Neural cell (in vitro differentiated cells): ENCODE measurements at regions not wholly inside any gene's neighbourhood (a gene's known extent, or its start where the extent isn't known, plus 50 kb on each side); places are given as distances from the start of the nearest gene placed in this dataset.

Experiments used
- H2AFZ ChIP-seq: fragments of 200-600, 300-800 bp; sonication (generic), shearing (Covaris generic); 2 replicates; pipeline ENCODE4 v1.6.0; 2014; ENCODE audit warnings: low read depth, mild to moderate bottlenecking, antibody characterized with exemption, low read length, moderate library complexity
- H3F3A ChIP-seq: fragments of 200-600 bp; shearing (Covaris generic); 2 replicates; pipeline ENCODE4 v1.6.1; 2016; ENCODE audit warnings: mild to moderate bottlenecking, moderate library complexity, mixed read lengths, antibody characterized with exemption, low read length; ENCODE audit not compliant: insufficient read depth, poor library complexity, severe bottlenecking
- H3K27ac ChIP-seq: fragments of 200-600, 300-800 bp; sonication (generic), shearing (Covaris generic); 2 replicates; pipeline ENCODE4 v1.5.1; 2014; ENCODE audit warnings: mild to moderate bottlenecking, low read length, moderate library complexity
- H3K27me3 ChIP-seq: fragments of 300-800, 200-600 bp; sonication (generic), shearing (Covaris generic); 2 replicates; pipeline ENCODE4 v1.6.0; 2014; ENCODE audit warnings: mild to moderate bottlenecking, low read depth, low read length, moderate library complexity; ENCODE audit not compliant: insufficient read depth
- H3K36me3 ChIP-seq: fragments of 300-800, 200-600 bp; sonication (generic), shearing (Covaris generic); 2 replicates; pipeline ENCODE4 v1.5.1; 2014; ENCODE audit warnings: mild to moderate bottlenecking, antibody characterized with exemption, low read length, moderate library complexity; ENCODE audit not compliant: insufficient read depth
- H3K4me2 ChIP-seq: fragments of 300-800, 200-600 bp; sonication (generic), shearing (Covaris generic); 2 replicates; pipeline ENCODE4 v1.6.0; 2014; ENCODE audit warnings: mild to moderate bottlenecking, low read length
- H3K4me3 ChIP-seq: fragments of 300-800, 200-600 bp; sonication (generic), shearing (Covaris generic); 2 replicates; pipeline ENCODE4 v1.5.1; 2014; ENCODE audit warnings: mild to moderate bottlenecking, low read length, moderate library complexity
- H3K79me2 ChIP-seq: fragments of 200-600 bp; shearing (Covaris generic); replicated peaks from 2 replicates; pipeline ENCODE4 v1.6.0; 2014; ENCODE audit warnings: mild to moderate bottlenecking, low read length, moderate library complexity; ENCODE audit not compliant: insufficient read depth
- H3K9ac ChIP-seq: fragments of 300-800, 200-600 bp; sonication (generic), shearing (Covaris generic); 2 replicates; pipeline ENCODE4 v1.6.1; 2016; ENCODE audit warnings: mild to moderate bottlenecking, low read length, mixed read lengths
- H3K9me2 ChIP-seq: fragments of 200-600 bp; shearing (Covaris generic); 2 replicates; pipeline ENCODE4 v1.6.1; 2016; ENCODE audit warnings: mild to moderate bottlenecking, low read length, mixed read lengths; ENCODE audit not compliant: insufficient read depth
- H3K9me3 ChIP-seq: fragments of 200-600, 300-800 bp; sonication (generic), shearing (Covaris generic); 2 replicates; pipeline ENCODE4 v1.6.1; 2016; ENCODE audit warnings: mild to moderate bottlenecking, mixed run types, low read length, moderate library complexity, mixed read lengths
- H4K20me1 ChIP-seq: fragments of 200-600 bp; shearing (Covaris generic); 2 replicates; pipeline ENCODE4 v1.6.1; 2016; ENCODE audit warnings: mild to moderate bottlenecking, mixed run types; ENCODE audit not compliant: insufficient read depth
- EP300 ChIP-seq: fragments of 450-650 bp; conservative IDR thresholded peaks from 2 replicates; pipeline ENCODE4 v1.6.1; 2014; ENCODE audit warnings: antibody characterized with exemption, mild to moderate bottlenecking, moderate library complexity; ENCODE audit not compliant: poor library complexity, severe bottlenecking
- EZH2 ChIP-seq: fragments of 200-600, 300-800 bp; shearing (Covaris generic), sonication (generic); IDR thresholded peaks from 2 replicates; pipeline ENCODE4 v1.6.1; 2014; ENCODE audit warnings: antibody characterized with exemption, low read length, borderline replicate concordance, mild to moderate bottlenecking; ENCODE audit not compliant: insufficient read depth, poor library complexity, severe bottlenecking
- MXI1 ChIP-seq: fragments of 450-650 bp; conservative IDR thresholded peaks from 2 replicates; pipeline ENCODE4 v1.6.1; 2014; ENCODE audit warnings: antibody characterized with exemption, mild to moderate bottlenecking; ENCODE audit not compliant: poor library complexity, severe bottlenecking
- POLR2AphosphoS5 ChIP-seq: IDR thresholded peaks from 2 replicates; pipeline ENCODE4 v1.6.1; 2012
- RAD21 ChIP-seq: fragments of 450-650 bp; conservative IDR thresholded peaks from 2 replicates; pipeline ENCODE4 v1.6.1; 2014; ENCODE audit warnings: antibody characterized with exemption, mild to moderate bottlenecking, moderate library complexity
- SMC3 ChIP-seq: fragments of 450-650 bp; conservative IDR thresholded peaks from 2 replicates; pipeline ENCODE4 v1.6.1; 2014; ENCODE audit warnings: antibody characterized with exemption, mild to moderate bottlenecking, moderate library complexity; ENCODE audit not compliant: poor library complexity
- TAF1 ChIP-seq: IDR thresholded peaks from 2 replicates; pipeline ENCODE4 v1.6.1; 2012; ENCODE audit warnings: low read depth
- TF ChIP-seq, protein P1 (sequence below): fragments of 450-650 bp; IDR thresholded peaks from 2 replicates; pipeline ENCODE4 v1.5.1; 2014; ENCODE audit warnings: antibody characterized with exemption, mild to moderate bottlenecking, moderate library complexity; ENCODE audit not compliant: poor library complexity, severe bottlenecking
- TF ChIP-seq, protein P2 (sequence below): IDR thresholded peaks from 2 replicates; pipeline ENCODE4 v1.6.1; 2012; ENCODE audit warnings: borderline replicate concordance

DNA sequence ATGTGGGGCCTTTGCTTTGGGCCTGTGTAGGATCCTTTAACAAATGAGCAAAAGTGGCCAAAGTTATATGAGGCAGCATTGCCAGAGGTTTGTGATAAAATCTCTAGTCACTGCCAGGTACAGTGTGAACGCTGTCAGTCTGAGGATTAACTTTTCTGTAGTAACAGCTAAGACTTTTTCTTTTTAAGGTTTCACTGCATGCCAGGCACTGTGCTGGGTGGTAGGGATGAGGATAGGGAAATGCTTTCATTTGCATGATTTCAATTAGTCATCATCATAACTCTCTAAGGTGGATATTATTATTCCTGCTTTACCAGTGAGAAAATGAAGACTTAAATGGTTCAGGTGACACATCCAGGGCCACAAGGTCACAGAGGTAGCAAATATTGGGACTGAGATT, 79.7 kb upstream of the BMPER start:
- Histone ChIP-seq H4K20me1 (no peaks in the 10 kb centered on the region), H3F3A (no peaks in the 10 kb centered on the region), H3K9me2 (no peaks in the 10 kb centered on the region), H3K27me3 (no peaks in the 10 kb centered on the region), H3K79me2 (no peaks in the 10 kb centered on the region), H3K4me2 (no peak overlapping the region), H3K9ac (no peak overlapping the region), H3K4me3 (no peak overlapping the region), H3K27ac (no peak overlapping the region), H2AFZ (no peak overlapping the region), H3K36me3 (no peaks in the 10 kb centered on the region), H3K9me3 (no peaks in the 10 kb centered on the region)
- TF ChIP-seq RAD21, result no peak
- no peak for TF ChIP-seq TAF1
- no peak for TF ChIP-seq SMC3
- TF ChIP-seq, protein P1, sequence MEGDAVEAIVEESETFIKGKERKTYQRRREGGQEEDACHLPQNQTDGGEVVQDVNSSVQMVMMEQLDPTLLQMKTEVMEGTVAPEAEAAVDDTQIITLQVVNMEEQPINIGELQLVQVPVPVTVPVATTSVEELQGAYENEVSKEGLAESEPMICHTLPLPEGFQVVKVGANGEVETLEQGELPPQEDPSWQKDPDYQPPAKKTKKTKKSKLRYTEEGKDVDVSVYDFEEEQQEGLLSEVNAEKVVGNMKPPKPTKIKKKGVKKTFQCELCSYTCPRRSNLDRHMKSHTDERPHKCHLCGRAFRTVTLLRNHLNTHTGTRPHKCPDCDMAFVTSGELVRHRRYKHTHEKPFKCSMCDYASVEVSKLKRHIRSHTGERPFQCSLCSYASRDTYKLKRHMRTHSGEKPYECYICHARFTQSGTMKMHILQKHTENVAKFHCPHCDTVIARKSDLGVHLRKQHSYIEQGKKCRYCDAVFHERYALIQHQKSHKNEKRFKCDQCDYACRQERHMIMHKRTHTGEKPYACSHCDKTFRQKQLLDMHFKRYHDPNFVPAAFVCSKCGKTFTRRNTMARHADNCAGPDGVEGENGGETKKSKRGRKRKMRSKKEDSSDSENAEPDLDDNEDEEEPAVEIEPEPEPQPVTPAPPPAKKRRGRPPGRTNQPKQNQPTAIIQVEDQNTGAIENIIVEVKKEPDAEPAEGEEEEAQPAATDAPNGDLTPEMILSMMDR, result no peak
- no peak for TF ChIP-seq EZH2
- no peak for TF ChIP-seq EP300
- no peak for TF ChIP-seq POLR2AphosphoS5
- TF ChIP-seq, protein P2, sequence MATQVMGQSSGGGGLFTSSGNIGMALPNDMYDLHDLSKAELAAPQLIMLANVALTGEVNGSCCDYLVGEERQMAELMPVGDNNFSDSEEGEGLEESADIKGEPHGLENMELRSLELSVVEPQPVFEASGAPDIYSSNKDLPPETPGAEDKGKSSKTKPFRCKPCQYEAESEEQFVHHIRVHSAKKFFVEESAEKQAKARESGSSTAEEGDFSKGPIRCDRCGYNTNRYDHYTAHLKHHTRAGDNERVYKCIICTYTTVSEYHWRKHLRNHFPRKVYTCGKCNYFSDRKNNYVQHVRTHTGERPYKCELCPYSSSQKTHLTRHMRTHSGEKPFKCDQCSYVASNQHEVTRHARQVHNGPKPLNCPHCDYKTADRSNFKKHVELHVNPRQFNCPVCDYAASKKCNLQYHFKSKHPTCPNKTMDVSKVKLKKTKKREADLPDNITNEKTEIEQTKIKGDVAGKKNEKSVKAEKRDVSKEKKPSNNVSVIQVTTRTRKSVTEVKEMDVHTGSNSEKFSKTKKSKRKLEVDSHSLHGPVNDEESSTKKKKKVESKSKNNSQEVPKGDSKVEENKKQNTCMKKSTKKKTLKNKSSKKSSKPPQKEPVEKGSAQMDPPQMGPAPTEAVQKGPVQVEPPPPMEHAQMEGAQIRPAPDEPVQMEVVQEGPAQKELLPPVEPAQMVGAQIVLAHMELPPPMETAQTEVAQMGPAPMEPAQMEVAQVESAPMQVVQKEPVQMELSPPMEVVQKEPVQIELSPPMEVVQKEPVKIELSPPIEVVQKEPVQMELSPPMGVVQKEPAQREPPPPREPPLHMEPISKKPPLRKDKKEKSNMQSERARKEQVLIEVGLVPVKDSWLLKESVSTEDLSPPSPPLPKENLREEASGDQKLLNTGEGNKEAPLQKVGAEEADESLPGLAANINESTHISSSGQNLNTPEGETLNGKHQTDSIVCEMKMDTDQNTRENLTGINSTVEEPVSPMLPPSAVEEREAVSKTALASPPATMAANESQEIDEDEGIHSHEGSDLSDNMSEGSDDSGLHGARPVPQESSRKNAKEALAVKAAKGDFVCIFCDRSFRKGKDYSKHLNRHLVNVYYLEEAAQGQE, result no peak
- no peak for TF ChIP-seq MXI1

DNA sequence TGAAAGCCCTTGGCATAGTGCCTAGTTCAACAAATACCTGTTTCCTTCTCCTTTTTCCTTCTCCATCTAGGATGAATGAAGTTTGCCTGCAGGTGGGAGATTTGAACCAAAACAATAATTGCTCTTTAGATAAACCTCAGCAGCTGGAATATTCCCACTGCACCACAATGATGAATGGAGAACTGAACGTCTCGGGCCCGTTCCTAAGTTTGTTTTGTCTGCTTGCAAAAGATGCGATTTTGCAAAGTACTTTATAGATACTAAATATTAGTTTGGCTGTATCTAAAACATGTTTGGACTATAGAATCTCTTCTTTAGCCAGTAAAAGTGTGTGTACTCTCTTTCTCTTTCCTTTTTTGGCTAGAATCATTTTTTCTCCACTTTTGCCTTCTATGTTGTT, 75.8 kb upstream of the BMPER start:
- H3K9me2 ChIP-seq, result no peaks in the 10 kb centered on the region
- H3K79me2 ChIP-seq, result no peaks in the 10 kb centered on the region
- H4K20me1 ChIP-seq, result no peaks in the 10 kb centered on the region
- no peak overlapping the region for H2AFZ ChIP-seq
- TF ChIP-seq SMC3 (no peak), TAF1 (no peak), MXI1 (no peak), EP300 (no peak), RAD21 (no peak), POLR2AphosphoS5 (no peak), EZH2 (no peak)
- TF ChIP-seq, protein P2, result no peak
- TF ChIP-seq, protein P1, result no peak
- H3K36me3 ChIP-seq, result no peaks in the 10 kb centered on the region
- no peaks in the 10 kb centered on the region for H3K27me3 ChIP-seq
- H3K4me3 ChIP-seq, result no peak overlapping the region
- H3F3A ChIP-seq, result no peaks in the 10 kb centered on the region
- H3K27ac ChIP-seq, result no peak overlapping the region
- no peak overlapping the region for H3K9ac ChIP-seq
- no peaks in the 10 kb centered on the region for H3K9me3 ChIP-seq
- H3K4me2 ChIP-seq, result no peak overlapping the region
